K562 (cell line): ENCODE measurements at regions not wholly inside any gene's neighbourhood (a gene's known extent, or its start where the extent isn't known, plus 50 kb on each side); places are given as distances from the start of the nearest gene placed in this dataset.

ENCODE experiments used
- ATAC-seq: fragments of 200-7000 bp; cut with Tn5 transposase; 3 replicates; pipeline ENCODE4 v1.9.1; 2020; ENCODE audit warnings: moderate library complexity
- BruUV-seq: library from RNA; stranded (reverse); fragments of 400-500 nt; replicated peaks from 2 replicates; lab custom pipeline; 2021; lab: Mats Ljungman, UMichigan
- CTCF ChIA-PET: fragments of 300-600 bp; formaldehyde crosslinking; extraction: SDS; loops from one replicate; lab custom pipeline; 2021; ENCODE audit warnings: low intra/inter-chr PET ratio; lab: Yijun Ruan, JAX
- POLR2A ChIA-PET: fragments of 300-600, 350-650 bp; sonication (Branson Sonifier 250); formaldehyde crosslinking; extraction: SDS; loops from one replicate; lab custom pipeline; 2021; ENCODE audit warnings: antibody characterized with exemption, inconsistent platforms; lab: Yijun Ruan, JAX
- DNase-seq, 4 experiments: peaks; one replicate each; pipeline versions ENCODE4 v3.0.0 to v3.0.0-alpha.2; 2011 to 2018; ENCODE audit warnings: low spot score in 3 of 4, mixed read lengths in 3 of 4; ENCODE audit errors: extremely low read depth in 1 of 4
- FAIRE-seq: peaks from 2 replicates; lab custom pipeline; 2011; peaks lifted over from hg19 to GRCh38; lab: Jason Lieb, UNC
- H2AFZ ChIP-seq: 2 replicates; pipeline ENCODE4 v1.6.0; 2011; ENCODE audit warnings: low read depth, low read length, control low read depth, inconsistent platforms
- H3K27ac ChIP-seq: fragments of 200-600 bp; 3 replicates; pipeline ENCODE4 v1.8.0; 2011; ENCODE audit warnings: low read depth, mild to moderate bottlenecking, control low read depth, inconsistent platforms, low read length, moderate library complexity, mixed read lengths; ENCODE audit errors: extremely low read depth
- H3K27me3 ChIP-seq, 2 experiments: fragments of 300-600 bp in 1 of 2; 2 replicates in 1 of 2; 3 replicates in 1 of 2; pipeline versions ENCODE4 v1.6.0 to v1.8.0; 2011; ENCODE audit warnings: inconsistent platforms in 2 of 2, low read length in 2 of 2, mild to moderate bottlenecking in 1 of 2, mixed read lengths in 1 of 2, moderate library complexity in 1 of 2; ENCODE audit not compliant: control insufficient read depth in 2 of 2, insufficient read depth in 2 of 2
- H3K36me3 ChIP-seq: fragments of 300-600 bp; 3 replicates; pipeline ENCODE4 v1.8.0; 2011; ENCODE audit warnings: mild to moderate bottlenecking, low read length, inconsistent platforms; ENCODE audit not compliant: control insufficient read depth, insufficient read depth
- H3K4me1 ChIP-seq, 2 experiments: fragments of 200-600 bp in 1 of 2; replicated peaks in 1 of 2; 2 replicates in 1 of 2; 3 replicates in 1 of 2; pipeline versions ENCODE4 v1.5.1 to v1.8.0; 2011; ENCODE audit warnings: inconsistent platforms in 2 of 2, low read length in 2 of 2, mild to moderate bottlenecking in 1 of 2, mixed read lengths in 1 of 2, moderate library complexity in 1 of 2; ENCODE audit not compliant: control insufficient read depth in 2 of 2, insufficient read depth in 2 of 2
- H3K4me2 ChIP-seq: 2 replicates; pipeline ENCODE4 v1.6.1; 2011; ENCODE audit warnings: low read length, control low read depth, inconsistent platforms, mixed read lengths; ENCODE audit not compliant: insufficient read depth
- H3K4me3 ChIP-seq: fragments of 200-600 bp; sonication (generic), shearing (Covaris generic); 2 replicates; pipeline ENCODE4 v1.5.1; 2016; ENCODE audit warnings: control low read depth, inconsistent platforms
- H3K79me2 ChIP-seq: fragments of 200-600 bp; 3 replicates; pipeline ENCODE4 v1.8.0; 2011; ENCODE audit warnings: low read length, inconsistent platforms; ENCODE audit not compliant: control insufficient read depth, insufficient read depth
- H3K9ac ChIP-seq, 2 experiments: 2 replicates each; pipeline versions ENCODE4 v1.6.0 to v1.6.1; 2011; ENCODE audit warnings: low read depth in 2 of 2, low read length in 2 of 2, control low read depth in 1 of 2, inconsistent platforms in 1 of 2, mild to moderate bottlenecking in 1 of 2, mixed read lengths in 1 of 2; ENCODE audit not compliant: insufficient read depth in 1 of 2
- H3K9me1 ChIP-seq: one replicate; pipeline ENCODE4 v1.6.0; 2011; ENCODE audit warnings: inconsistent platforms, mild to moderate bottlenecking, low read length, moderate library complexity; ENCODE audit not compliant: control insufficient read depth, insufficient read depth
- H3K9me3 ChIP-seq: replicated peaks from 2 replicates; pipeline ENCODE4 v1.5.1; 2011; ENCODE audit warnings: low read depth, low read length, inconsistent platforms; ENCODE audit not compliant: control insufficient read depth, insufficient read depth
- H4K20me1 ChIP-seq: replicated peaks from 2 replicates; pipeline ENCODE4 v1.6.1; 2011; ENCODE audit warnings: low read length, inconsistent platforms, mixed read lengths; ENCODE audit not compliant: control insufficient read depth, insufficient read depth
- CEBPG ChIP-seq, 3 experiments: fragments of 200-800 bp in 1 of 3; sonication (Bioruptor generic) in 1 of 3; sonication (generic) in 1 of 3; formaldehyde crosslinking in 1 of 3; IDR thresholded peaks in 2 of 3; conservative IDR thresholded peaks in 1 of 3; 2 replicates each; pipeline versions ENCODE4 v1.6.1 to v1.8.0; 2016 to 2022; ENCODE audit warnings: missing compliant biosample characterization in 2 of 3, missing genetic modification characterization in 2 of 3, mild to moderate bottlenecking in 1 of 3, missing genetic modification reagents in 1 of 3
- MIER1 ChIP-seq: fragments of 450-650 bp; IDR thresholded peaks from 2 replicates; pipeline ENCODE4 v1.6.1; 2016; ENCODE audit warnings: antibody characterized with exemption, mild to moderate bottlenecking, low read depth
- PCBP1 ChIP-seq: fragments of 200-400 bp; formaldehyde crosslinking; IDR thresholded peaks from 2 replicates; pipeline ENCODE4 v1.6.1; 2018; ENCODE audit warnings: mild to moderate bottlenecking, low read depth, low read length; ENCODE audit not compliant: poor library complexity, severe bottlenecking
- RUNX1 ChIP-seq: sonication (generic); IDR thresholded peaks from 2 replicates; pipeline ENCODE4 v1.6.1; 2016; ENCODE audit warnings: antibody characterized with exemption, low read depth
- ZKSCAN1 ChIP-seq: fragments of 150-350 bp; IDR thresholded peaks from 2 replicates; pipeline ENCODE4 v1.6.1; 2016; ENCODE audit warnings: low read depth, low read length
- ZNF785 ChIP-seq: fragments of 250-450 bp; sonication (Bioruptor Pico); IDR thresholded peaks from 2 replicates; pipeline ENCODE4 v1.4.0; 2020; ENCODE audit warnings: mild to moderate bottlenecking
- WGBS: fragments of 100-300 bp; shearing (Covaris generic); methylation state at CpG from one replicate; pipeline ENCODE4 v1.1.6; 2016; ENCODE audit warnings: low coverage, mixed read lengths; ENCODE audit not compliant: insufficient coverage; ENCODE audit errors: missing lambda C conversion rate; 5-methylcytosine and 5-hydroxymethylcytosine counted together
- in situ Hi-C: fragments of 300-500 bp; cut with MboI; formaldehyde crosslinking; loops from 4 replicates; pipeline ENCODE4 v1.15.0; 2018; ENCODE audit warnings: inconsistent platforms, mixed read lengths
- intact Hi-C: fragments of 100-400 bp; cut with micrococcal nuclease; formaldehyde crosslinking; loops from 2 replicates; pipeline ENCODE4 v1.14.2; 2022
- TF ChIP-seq, protein P1 (sequence below): fragments of 450-650 bp; formaldehyde crosslinking; IDR thresholded peaks from 2 replicates; pipeline ENCODE4 v1.4.0; 2022; ENCODE audit warnings: missing genetic modification characterization
- TF ChIP-seq, protein P2 (sequence below): fragments of 450-650 bp; IDR thresholded peaks from 2 replicates; pipeline ENCODE4 v1.6.1; 2018; ENCODE audit not compliant: partially characterized antibody

DNA sequence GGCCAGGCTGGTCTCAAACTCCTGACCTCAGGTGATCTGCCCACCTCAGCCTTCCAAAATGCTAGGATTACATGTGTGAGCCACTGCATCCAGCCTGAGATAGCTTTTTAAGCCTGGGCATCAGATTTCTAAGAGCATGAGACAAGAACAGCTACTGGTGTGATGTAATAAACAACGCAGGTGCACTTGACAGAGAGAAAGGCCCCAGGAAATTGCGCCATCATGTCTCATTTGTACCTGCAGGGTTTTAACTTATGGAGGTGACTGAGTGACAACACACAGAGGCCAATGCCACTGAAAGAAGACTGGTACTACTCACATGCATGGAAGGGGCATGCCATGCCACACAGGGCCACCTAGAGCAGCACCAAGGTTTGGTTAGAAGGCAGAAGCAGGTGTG lies 209.4 kb downstream of the SP3 start:
- Histone ChIP-seq H3K36me3 (no peaks in the 10 kb centered on the region), H4K20me1 (0 out of 2 replicates have a peak, but pooled peaks cover 4% of the 10 kb centered on the region), H3K9me1 (no peaks in the 10 kb centered on the region), H3K4me2 (no peak overlapping the region), H3K79me2 (no peaks in the 10 kb centered on the region), H3K9ac (no peak overlapping the region), H2AFZ (no peak overlapping the region), H3K27ac (no peak overlapping the region), H3K9me3 (no peaks in the 10 kb centered on the region), H3K4me3 (no peak overlapping the region), H3K4me1 (no peaks in the 10 kb centered on the region), H3K27me3 (peaks cover 6 to 35% of the 10 kb centered on the region in 2 experiments; a peak in 4 of 5 replicates)
- TF ChIP-seq PCBP1 (no peak), RUNX1 (no peak), ZKSCAN1 (no peak), ZNF785 (CRISPR knock-in tag) (no peak), CEBPG (CRISPR knock-in tag; IDR thresholded peaks at IDR 0.05) (no peak), CEBPG (tag; conservative IDR thresholded peaks at IDR 0.05 in 1 of 2, IDR thresholded peaks at IDR 0.05 in 1 of 2) (peak; percentile 25 to 51; a peak in 2 of 4 replicates), MIER1 (no peak)
- TF ChIP-seq, protein P1, sequence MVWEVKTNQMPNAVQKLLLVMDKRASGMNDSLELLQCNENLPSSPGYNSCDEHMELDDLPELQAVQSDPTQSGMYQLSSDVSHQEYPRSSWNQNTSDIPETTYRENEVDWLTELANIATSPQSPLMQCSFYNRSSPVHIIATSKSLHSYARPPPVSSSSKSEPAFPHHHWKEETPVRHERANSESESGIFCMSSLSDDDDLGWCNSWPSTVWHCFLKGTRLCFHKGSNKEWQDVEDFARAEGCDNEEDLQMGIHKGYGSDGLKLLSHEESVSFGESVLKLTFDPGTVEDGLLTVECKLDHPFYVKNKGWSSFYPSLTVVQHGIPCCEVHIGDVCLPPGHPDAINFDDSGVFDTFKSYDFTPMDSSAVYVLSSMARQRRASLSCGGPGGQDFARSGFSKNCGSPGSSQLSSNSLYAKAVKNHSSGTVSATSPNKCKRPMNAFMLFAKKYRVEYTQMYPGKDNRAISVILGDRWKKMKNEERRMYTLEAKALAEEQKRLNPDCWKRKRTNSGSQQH (CRISPR knock-in tag): no peak
- TF ChIP-seq, protein P2, sequence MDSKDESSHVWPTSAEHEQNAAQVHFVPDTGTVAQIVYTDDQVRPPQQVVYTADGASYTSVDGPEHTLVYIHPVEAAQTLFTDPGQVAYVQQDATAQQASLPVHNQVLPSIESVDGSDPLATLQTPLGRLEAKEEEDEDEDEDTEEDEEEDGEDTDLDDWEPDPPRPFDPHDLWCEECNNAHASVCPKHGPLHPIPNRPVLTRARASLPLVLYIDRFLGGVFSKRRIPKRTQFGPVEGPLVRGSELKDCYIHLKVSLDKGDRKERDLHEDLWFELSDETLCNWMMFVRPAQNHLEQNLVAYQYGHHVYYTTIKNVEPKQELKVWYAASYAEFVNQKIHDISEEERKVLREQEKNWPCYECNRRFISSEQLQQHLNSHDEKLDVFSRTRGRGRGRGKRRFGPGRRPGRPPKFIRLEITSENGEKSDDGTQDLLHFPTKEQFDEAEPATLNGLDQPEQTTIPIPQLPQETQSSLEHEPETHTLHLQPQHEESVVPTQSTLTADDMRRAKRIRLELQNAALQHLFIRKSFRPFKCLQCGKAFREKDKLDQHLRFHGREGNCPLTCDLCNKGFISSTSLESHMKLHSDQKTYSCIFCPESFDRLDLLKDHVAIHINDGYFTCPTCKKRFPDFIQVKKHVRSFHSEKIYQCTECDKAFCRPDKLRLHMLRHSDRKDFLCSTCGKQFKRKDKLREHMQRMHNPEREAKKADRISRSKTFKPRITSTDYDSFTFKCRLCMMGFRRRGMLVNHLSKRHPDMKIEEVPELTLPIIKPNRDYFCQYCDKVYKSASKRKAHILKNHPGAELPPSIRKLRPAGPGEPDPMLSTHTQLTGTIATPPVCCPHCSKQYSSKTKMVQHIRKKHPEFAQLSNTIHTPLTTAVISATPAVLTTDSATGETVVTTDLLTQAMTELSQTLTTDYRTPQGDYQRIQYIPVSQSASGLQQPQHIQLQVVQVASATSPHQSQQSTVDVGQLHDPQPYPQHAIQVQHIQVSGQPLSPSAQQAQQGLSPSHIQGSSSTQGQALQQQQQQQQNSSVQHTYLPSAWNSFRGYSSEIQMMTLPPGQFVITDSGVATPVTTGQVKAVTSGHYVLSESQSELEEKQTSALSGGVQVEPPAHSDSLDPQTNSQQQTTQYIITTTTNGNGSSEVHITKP: no peak
- FAIRE-seq (no peak), ATAC-seq (no peak), DNase-seq (no peak)
- intact Hi-C loops: no loop called here
- in situ Hi-C loops: no loop called here
- POLR2A ChIA-PET: interaction anchor here (1.6 kb wide), 1 partner anchor 9 kb away, joined by 5 read pairs; no protein-coding TSS in a partner anchor
- 0% methylated on average over 2 of the region's 2 CpGs for WGBS
- CTCF ChIA-PET: no interaction called here
- no TSS peak for BruUV-seq
